Thyroid gland (tissue), 4 donors: ENCODE measurements at regions not wholly inside any gene's neighbourhood (a gene's known extent, or its start where the extent isn't known, plus 50 kb on each side); places are given as distances from the start of the nearest gene placed in this dataset.

Source experiments
- POLR2A ChIP-seq, 2 donors: fragments of 450-650 bp; IDR thresholded peaks; one replicate each; pipeline ENCODE4 v1.6.1; 2017; ENCODE audit warnings: antibody characterized with exemption in 2 of 2, mild to moderate bottlenecking in 2 of 2, moderate library complexity in 1 of 2
- TF ChIP-seq, protein P1 (sequence below), 6 experiments: fragments of 200-600 bp in 3 of 6; fragments of 450-650 bp in 3 of 6; sonication (generic) in 3 of 6; IDR thresholded peaks; one replicate each; pipeline ENCODE4 v1.5.1; 2016 to 2019; ENCODE audit warnings: antibody characterized with exemption in 6 of 6, mild to moderate bottlenecking in 2 of 6, inconsistent platforms in 1 of 6, moderate library complexity in 1 of 6

DNA sequence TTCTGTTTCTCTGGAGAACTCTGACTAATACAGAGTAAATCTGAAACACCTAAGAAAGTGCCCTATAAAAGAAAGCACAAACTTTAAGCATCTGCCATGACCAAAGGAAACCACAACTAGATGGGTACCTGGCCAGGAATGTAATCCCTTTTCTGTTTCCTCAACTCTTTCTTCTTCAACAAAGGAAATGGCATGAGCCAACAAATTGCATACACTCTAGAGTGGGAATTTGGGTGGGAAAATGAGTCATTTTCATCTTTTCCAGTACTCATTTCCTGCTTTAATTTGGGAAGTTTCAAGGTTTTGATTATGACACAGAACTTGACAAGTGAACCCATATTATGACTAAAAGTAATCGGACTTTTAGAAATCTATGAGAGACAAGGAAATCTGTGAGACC is 349.2 kb upstream of the RORB start:
- no peak for TF ChIP-seq POLR2A (IDR thresholded peaks at IDR 0.05)
- TF ChIP-seq, protein P1, sequence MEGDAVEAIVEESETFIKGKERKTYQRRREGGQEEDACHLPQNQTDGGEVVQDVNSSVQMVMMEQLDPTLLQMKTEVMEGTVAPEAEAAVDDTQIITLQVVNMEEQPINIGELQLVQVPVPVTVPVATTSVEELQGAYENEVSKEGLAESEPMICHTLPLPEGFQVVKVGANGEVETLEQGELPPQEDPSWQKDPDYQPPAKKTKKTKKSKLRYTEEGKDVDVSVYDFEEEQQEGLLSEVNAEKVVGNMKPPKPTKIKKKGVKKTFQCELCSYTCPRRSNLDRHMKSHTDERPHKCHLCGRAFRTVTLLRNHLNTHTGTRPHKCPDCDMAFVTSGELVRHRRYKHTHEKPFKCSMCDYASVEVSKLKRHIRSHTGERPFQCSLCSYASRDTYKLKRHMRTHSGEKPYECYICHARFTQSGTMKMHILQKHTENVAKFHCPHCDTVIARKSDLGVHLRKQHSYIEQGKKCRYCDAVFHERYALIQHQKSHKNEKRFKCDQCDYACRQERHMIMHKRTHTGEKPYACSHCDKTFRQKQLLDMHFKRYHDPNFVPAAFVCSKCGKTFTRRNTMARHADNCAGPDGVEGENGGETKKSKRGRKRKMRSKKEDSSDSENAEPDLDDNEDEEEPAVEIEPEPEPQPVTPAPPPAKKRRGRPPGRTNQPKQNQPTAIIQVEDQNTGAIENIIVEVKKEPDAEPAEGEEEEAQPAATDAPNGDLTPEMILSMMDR (IDR thresholded peaks at IDR 0.05): no peak
